ENCODE measurements at regions not wholly inside any gene's neighbourhood (a gene's known extent, or its start where the extent isn't known, plus 50 kb on each side); places are given as distances from the start of the nearest gene placed in this dataset.

GRCh38 chr3:152091725-152092124 lies 177.0 kb upstream of the MBNL1 start:
- no peak overlapping the region for H3K4me3 ChIP-seq (ENCODE audit: low read depth in 1 of 2, low read length in 1 of 2)
- peaks cover 8 to 12% of the 10 kb centered on the region in 2 experiments for H3K4me1 ChIP-seq (ENCODE audit: control insufficient read depth in 1 of 2, insufficient read depth in 1 of 2, low read depth in 1 of 2, low read length in 1 of 2)
- H3K9me3 ChIP-seq, result no peaks in the 10 kb centered on the region
- H3K27me3 ChIP-seq, result no peaks in the 10 kb centered on the region
- no peak overlapping the region for H3K27ac ChIP-seq
- no peaks in the 10 kb centered on the region for H3K36me3 ChIP-seq
- TF ChIP-seq CTCF (IDR thresholded peaks at IDR 0.05), result no peak

GRCh38 chr3:152093901-152094300 lies 174.8 kb upstream of the MBNL1 start:
- Histone ChIP-seq H3K4me1 (ENCODE audit: control insufficient read depth in 1 of 2, insufficient read depth in 1 of 2, low read depth in 1 of 2, low read length in 1 of 2) (peaks cover 14 to 29% of the 10 kb centered on the region in 2 experiments), H3K4me3 (ENCODE audit: low read depth in 1 of 2, low read length in 1 of 2) (no peak overlapping the region), H3K27me3 (no peaks in the 10 kb centered on the region), H3K9me3 (no peaks in the 10 kb centered on the region), H3K27ac (no peak overlapping the region), H3K36me3 (no peaks in the 10 kb centered on the region)
- TF ChIP-seq CTCF (IDR thresholded peaks at IDR 0.05), result no peak

GRCh38 chr3:152094406-152094805 lies 174.3 kb upstream of the MBNL1 start:
- Histone ChIP-seq H3K27ac (no peak overlapping the region), H3K27me3 (no peaks in the 10 kb centered on the region), H3K36me3 (no peaks in the 10 kb centered on the region), H3K9me3 (no peaks in the 10 kb centered on the region), H3K4me1 (ENCODE audit: control insufficient read depth in 1 of 2, insufficient read depth in 1 of 2, low read depth in 1 of 2, low read length in 1 of 2) (peaks cover 14 to 29% of the 10 kb centered on the region in 2 experiments), H3K4me3 (ENCODE audit: low read depth in 1 of 2, low read length in 1 of 2) (no peak overlapping the region)
- TF ChIP-seq CTCF (IDR thresholded peaks at IDR 0.05), result no peak

GRCh38 chr3:152095472-152095871 lies 173.3 kb upstream of the MBNL1 start:
- no peak for TF ChIP-seq CTCF (IDR thresholded peaks at IDR 0.05)
- Histone ChIP-seq H3K4me3 (ENCODE audit: low read depth in 1 of 2, low read length in 1 of 2) (no peak overlapping the region), H3K27ac (no peak overlapping the region), H3K36me3 (no peaks in the 10 kb centered on the region), H3K9me3 (no peaks in the 10 kb centered on the region), H3K27me3 (no peaks in the 10 kb centered on the region), H3K4me1 (ENCODE audit: control insufficient read depth in 1 of 2, insufficient read depth in 1 of 2, low read depth in 1 of 2, low read length in 1 of 2) (peaks cover 22 to 34% of the 10 kb centered on the region in 2 experiments)

GRCh38 chr3:152096280-152096906 lies 172.3 kb upstream of the MBNL1 start:
- Histone ChIP-seq H3K4me1 (ENCODE audit: control insufficient read depth in 1 of 2, insufficient read depth in 1 of 2, low read depth in 1 of 2, low read length in 1 of 2) (peaks cover 26 to 41% of the 10 kb centered on the region in 2 experiments), H3K9me3 (no peaks in the 10 kb centered on the region), H3K36me3 (no peaks in the 10 kb centered on the region), H3K27me3 (no peaks in the 10 kb centered on the region), H3K4me3 (ENCODE audit: low read depth in 1 of 2, low read length in 1 of 2) (no peak overlapping the region), H3K27ac (peak overlapping the region; percentile 63)
- TF ChIP-seq CTCF (IDR thresholded peaks at IDR 0.05), result no peak

All from neutrophil (primary cell).